ENCODE measurements at regions not wholly inside any gene's neighbourhood (a gene's known extent, or its start where the extent isn't known, plus 50 kb on each side); places are given as distances from the start of the nearest gene placed in this dataset.

DNA sequence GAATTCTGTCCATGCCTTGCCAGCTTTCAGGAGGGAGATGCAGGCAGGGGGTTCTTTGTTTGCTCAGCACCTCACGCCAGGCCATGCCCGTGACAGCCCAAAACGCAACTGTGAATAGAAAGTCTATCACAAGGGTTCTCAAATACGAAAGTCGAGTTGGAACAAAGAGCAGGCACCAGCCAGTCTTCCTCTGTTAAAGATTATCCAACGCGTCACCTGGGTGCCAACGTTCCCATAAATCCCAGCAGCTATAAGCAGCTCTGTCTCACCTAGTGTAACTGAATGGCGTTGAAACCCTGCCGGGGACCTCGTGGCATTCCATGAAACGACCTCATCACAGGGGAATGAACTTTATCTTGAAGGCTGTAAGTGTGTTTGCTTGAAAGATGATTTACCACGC is 84.8 kb upstream of the GATA6 start:
- Histone ChIP-seq H3K9me3 (no peaks in the 10 kb centered on the region), H3K27me3 (no peaks in the 10 kb centered on the region), H3K4me1 (peaks cover 0 to 22% (median 4%) of the 10 kb centered on the region in 12 donors), H3K4me3 (no peak overlapping the region), H3K27ac (peak overlapping the region in 9 of 12 donors; percentile 49 to 86 (median 62)), H3K36me3 (no peaks in the 10 kb centered on the region)
- DNase-seq (peak in 4 of 5 donors; percentile 60 to 68 (median 68)), ATAC-seq (peak; percentile 55 to 86 (median 80))
- no peak for TF ChIP-seq POLR2A (IDR thresholded peaks at IDR 0.05)
- intact Hi-C loops (cut with DNase I): loop anchor here in 4 of 10 donors (5.0 to 10.0 kb wide), 3 partner anchors 80 to 480 kb away; partner anchors contain the start of gene GATA6 (in 2 of the 4)
- WGBS, 4 donors: 27 to 45% (median 38%) methylated on average over 13 of the region's 13 CpGs

DNA sequence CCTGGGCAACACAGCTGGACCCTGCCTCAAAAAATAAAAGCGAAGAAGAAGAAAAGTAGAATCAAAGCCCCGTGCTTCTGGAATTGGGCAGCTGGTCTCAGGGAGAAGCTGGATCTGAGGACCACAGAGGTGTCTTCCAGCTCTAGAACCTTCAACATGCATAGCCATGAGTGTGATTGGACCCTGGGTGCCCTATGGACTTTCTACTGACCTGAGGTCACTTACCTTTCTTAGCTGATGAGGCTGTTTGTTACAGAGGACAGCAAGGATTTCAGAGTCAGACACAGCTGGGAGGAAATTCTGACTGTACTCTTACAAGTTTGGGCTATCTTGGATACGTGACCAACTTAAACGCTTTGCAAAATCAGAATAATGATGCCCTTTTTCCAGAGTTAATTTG is 82.4 kb upstream of the GATA6 start:
- no peaks in the 10 kb centered on the region for H3K9me3 ChIP-seq
- intact Hi-C loops (cut with DNase I): loop anchor here in 6 of 10 donors (5.0 to 10.0 kb wide), 4 partner anchors 78 to 478 kb away; partner anchors contain the start of gene GATA6 (in 5 of the 6)
- DNase-seq (no peak), ATAC-seq (no peak)
- H3K4me1 ChIP-seq: peaks cover 0 to 22% (median 4%) of the 10 kb centered on the region in 12 donors
- peak overlapping the region in 1 of 12 donors; percentile 86 for H3K27ac ChIP-seq
- H3K36me3 ChIP-seq: no peaks in the 10 kb centered on the region
- H3K4me3 ChIP-seq: no peak overlapping the region
- no peaks in the 10 kb centered on the region for H3K27me3 ChIP-seq
- no peak for TF ChIP-seq POLR2A (IDR thresholded peaks at IDR 0.05)
- no peak for TF ChIP-seq CTCF (IDR thresholded peaks at IDR 0.05)
- WGBS, 4 donors: 72 to 89% (median 84%) methylated on average over 4 of the region's 4 CpGs

- 57 to 67% (median 62%) methylated on average over 7 of the region's 7 CpGs for WGBS, 4 donors
- Histone ChIP-seq H3K36me3 (no peaks in the 10 kb centered on the region), H3K27ac (peak overlapping the region in 7 of 12 donors; percentile 8 to 90 (median 79)), H3K4me1 (peaks cover 0 to 22% (median 4%) of the 10 kb centered on the region in 12 donors), H3K4me3 (no peak overlapping the region), H3K27me3 (no peaks in the 10 kb centered on the region), H3K9me3 (no peaks in the 10 kb centered on the region)
- DNase-seq (peak in 3 of 5 donors; percentile 20 to 55 (median 30)), ATAC-seq (peak in 3 of 4 donors; percentile 25 to 66 (median 51))
- intact Hi-C loops (cut with DNase I): loop anchor here in 6 of 10 donors (5.0 to 10.0 kb wide), 4 partner anchors 77 to 477 kb away; partner anchors contain the start of gene GATA6 (in 5 of the 6)
- TF ChIP-seq CTCF (IDR thresholded peaks at IDR 0.05) (no peak), POLR2A (IDR thresholded peaks at IDR 0.05) (no peak)
These were observed 81.4 kb upstream of the GATA6 start for GRCh38 chr18:22088029-22088428.

- peak overlapping the region in 8 of 12 donors; percentile 8 to 90 (median 72) for H3K27ac ChIP-seq
These were observed 80.3 kb upstream of the GATA6 start for GRCh38 chr18:22088996-22089640.

More at GRCh38 chr18:22088996-22089640, 80.3 kb upstream of the GATA6 start:
- intact Hi-C loops (cut with DNase I): loop anchor here in 6 of 10 donors (5.0 to 10.0 kb wide), 4 partner anchors 76 to 476 kb away; partner anchors contain the start of gene GATA6 (in 5 of the 6)
- ATAC-seq (peak; percentile 51 to 78 (median 54)), DNase-seq (peak in 3 of 5 donors; percentile 21 to 51 (median 34))
- Histone ChIP-seq H3K27me3 (no peaks in the 10 kb centered on the region), H3K4me3 (no peak overlapping the region), H3K4me1 (peaks cover 0 to 20% (median 3%) of the 10 kb centered on the region in 12 donors), H3K9me3 (no peaks in the 10 kb centered on the region), H3K36me3 (no peaks in the 10 kb centered on the region)
- WGBS, 4 donors: 61 to 75% (median 71%) methylated on average over 11 to 12 of the region's 12 CpGs
- TF ChIP-seq CTCF (IDR thresholded peaks at IDR 0.05) (no peak), POLR2A (IDR thresholded peaks at IDR 0.05) (no peak)
